Lung microvascular endothelial cell (primary cell): ENCODE measurements at regions not wholly inside any gene's neighbourhood (a gene's known extent, or its start where the extent isn't known, plus 50 kb on each side); places are given as distances from the start of the nearest gene placed in this dataset.
"Not testable (repeated sequence)": the region's sequence is repeated elsewhere in the genome, so short reads cannot be mapped to it uniquely, and the experiment has no call there.

Source experiments
- DNase-seq, 2 donors: peaks; one replicate each; pipeline versions ENCODE4 v3.0.0 to v3.0.0-alpha.2; 2010; ENCODE audit warnings: low read depth in 2 of 2

GRCh38 chr3:26141296-26141695 is 351.4 kb downstream of the OXSM start:
- no peak for DNase-seq

- DNase-seq: no peak
Observed at GRCh38 chr3:26145769-26146168, 355.9 kb downstream of the OXSM start.

- not testable (repeated sequence) for DNase-seq
Observed at GRCh38 chr3:26157428-26157827, 367.5 kb downstream of the OXSM start.

GRCh38 chr3:26171006-26171405 is 381.1 kb downstream of the OXSM start:
- no peak for DNase-seq

GRCh38 chr3:26191556-26191955 is 401.7 kb downstream of the OXSM start:
- DNase-seq: no peak

GRCh38 chr3:26193558-26193957 is 403.7 kb downstream of the OXSM start:
- DNase-seq: no peak

- no peak for DNase-seq
Observed at GRCh38 chr3:26196781-26197180, 406.9 kb downstream of the OXSM start.

GRCh38 chr3:26198609-26199008 is 408.7 kb downstream of the OXSM start:
- DNase-seq: no peak

GRCh38 chr3:26202169-26202568 is 412.3 kb downstream of the OXSM start:
- no peak for DNase-seq

- DNase-seq: no peak
Observed at GRCh38 chr3:26205475-26205874, 415.6 kb downstream of the OXSM start.

- DNase-seq: no peak
Observed at GRCh38 chr3:26208201-26208600, 414.4 kb upstream of the LRRC3B start.

GRCh38 chr3:26229801-26230200 is 392.8 kb upstream of the LRRC3B start:
- DNase-seq: no peak

- DNase-seq: no peak
Observed at GRCh38 chr3:26233374-26233773, 389.2 kb upstream of the LRRC3B start.

GRCh38 chr3:26236531-26236930 is 386.0 kb upstream of the LRRC3B start:
- peak; percentile 21 to 58 for DNase-seq

GRCh38 chr3:26237036-26237682 is 385.4 kb upstream of the LRRC3B start:
- no peak for DNase-seq

GRCh38 chr3:26244586-26244985 is 378.0 kb upstream of the LRRC3B start:
- not testable (repeated sequence) for DNase-seq

GRCh38 chr3:26245236-26245635 is 377.3 kb upstream of the LRRC3B start:
- no peak for DNase-seq

GRCh38 chr3:26246901-26247300 is 375.7 kb upstream of the LRRC3B start:
- DNase-seq: no peak

- no peak for DNase-seq
Observed at GRCh38 chr3:26247712-26248111, 374.9 kb upstream of the LRRC3B start.

- DNase-seq: no peak
Observed at GRCh38 chr3:26252001-26252400, 370.6 kb upstream of the LRRC3B start.

- DNase-seq: no peak
Observed at GRCh38 chr3:26256224-26256623, 366.3 kb upstream of the LRRC3B start.

GRCh38 chr3:26259176-26259575 is 363.4 kb upstream of the LRRC3B start:
- DNase-seq: no peak

- no peak for DNase-seq
Observed at GRCh38 chr3:26260139-26260538, 362.4 kb upstream of the LRRC3B start.

GRCh38 chr3:26264708-26265107 is 357.9 kb upstream of the LRRC3B start:
- DNase-seq: no peak
